Mucosa of descending colon (tissue), 3 donors: ENCODE measurements at regions not wholly inside any gene's neighbourhood (a gene's known extent, or its start where the extent isn't known, plus 50 kb on each side); places are given as distances from the start of the nearest gene placed in this dataset.
"Not testable (repeated sequence)": the region's sequence is repeated elsewhere in the genome, so short reads cannot be mapped to it uniquely, and the experiment has no call there.

Source experiments
- ATAC-seq: fragments of 200-7000 bp; cut with Tn5 transposase; one replicate; pipeline ENCODE4 v1.9.1; 2020; ENCODE audit warnings: mild to moderate bottlenecking, moderate library complexity
- DNase-seq, 3 donors: peaks; one replicate each; pipeline ENCODE4 v3.0.0-alpha.2; 2020
- H3K36me3 ChIP-seq: fragments of 200-600 bp; one replicate; pipeline ENCODE4 v1.8.0; 2021; ENCODE audit warnings: low read depth, mild to moderate bottlenecking
- H3K4me1 ChIP-seq: fragments of 200-600 bp; one replicate; pipeline ENCODE4 v1.8.0; 2021; ENCODE audit warnings: low read depth, mild to moderate bottlenecking
- H3K4me3 ChIP-seq: fragments of 200-600 bp; one replicate; pipeline ENCODE4 v1.8.0; 2021; ENCODE audit warnings: mild to moderate bottlenecking
- H3K9me3 ChIP-seq: fragments of 200-600 bp; one replicate; pipeline ENCODE4 v1.8.0; 2021; ENCODE audit warnings: mild to moderate bottlenecking
- CTCF ChIP-seq: fragments of 200-600 bp; IDR thresholded peaks from one replicate; pipeline ENCODE4 v1.8.0; 2022; ENCODE audit warnings: antibody characterized with exemption, mild to moderate bottlenecking
- intact Hi-C, 2 donors: fragments of 100-400 bp; cut with DNase I in 1 of 2; cut with micrococcal nuclease in 1 of 2; formaldehyde crosslinking; loops; one replicate each; pipeline versions ENCODE4 v1.11.0 to v1.11.1; 2022; cut with DNase I, micrococcal nuclease
- donor health status: DM: no; HTN: no; CAD: no; lungs with moderate emphysema.
- donor health status: DM: no; HTN: no; CAD: no.
- donor health status: DM: no; HTN: yes; CAD: no.

- no peaks in the 10 kb centered on the region for H3K9me3 ChIP-seq
- ATAC-seq = no peak
- H3K4me3 ChIP-seq = no peak overlapping the region
- H3K4me1 ChIP-seq = no peaks in the 10 kb centered on the region
- DNase-seq = no peak
- no peaks in the 10 kb centered on the region for H3K36me3 ChIP-seq
- TF ChIP-seq CTCF = no peak
- intact Hi-C loops = no loop called here
These were observed 462.7 kb downstream of the PLOD2 start for GRCh38 chr3:145698250-145698649.

GRCh38 chr3:145698749-145699148, 462.2 kb downstream of the PLOD2 start:
- no peak for TF ChIP-seq CTCF
- DNase-seq (no peak), ATAC-seq (no peak)
- Histone ChIP-seq H3K9me3 (no peaks in the 10 kb centered on the region), H3K4me3 (no peak overlapping the region), H3K36me3 (no peaks in the 10 kb centered on the region), H3K4me1 (no peaks in the 10 kb centered on the region)
- intact Hi-C loops = no loop called here

DNA sequence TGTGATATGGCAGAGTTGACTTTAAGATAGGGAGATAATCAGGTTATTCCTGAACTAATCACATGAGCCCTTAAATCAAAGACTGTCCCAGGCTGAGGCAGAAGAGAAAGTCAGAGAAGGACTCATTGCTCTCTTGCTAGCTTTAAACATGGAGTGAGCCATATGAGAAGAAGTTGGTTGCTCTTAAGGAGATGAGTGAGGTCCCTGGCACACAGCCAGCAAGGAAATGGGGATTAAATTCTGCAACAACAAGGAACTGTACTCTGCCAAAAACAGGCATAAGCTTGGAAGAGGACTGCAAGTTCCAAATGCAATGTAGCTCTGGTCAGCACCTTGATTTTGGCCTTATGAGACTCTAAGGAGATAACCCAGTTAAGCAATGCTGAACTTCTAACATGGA, 457.0 kb downstream of the PLOD2 start:
- TF ChIP-seq CTCF = no peak
- H3K4me3 ChIP-seq = no peak overlapping the region
- H3K4me1 ChIP-seq = no peaks in the 10 kb centered on the region
- no peak for DNase-seq
- no peak for ATAC-seq
- no peaks in the 10 kb centered on the region for H3K36me3 ChIP-seq
- intact Hi-C loops = no loop called here
- H3K9me3 ChIP-seq = no peaks in the 10 kb centered on the region

- intact Hi-C loops, H3K4me3 ChIP-seq, H3K4me1 ChIP-seq, H3K36me3 ChIP-seq, DNase-seq, H3K9me3 ChIP-seq, ATAC-seq: not testable (repeated sequence)
These were observed 451.2 kb downstream of the PLOD2 start for GRCh38 chr3:145709779-145710178.

GRCh38 chr3:145716519-145716918, 444.5 kb downstream of the PLOD2 start:
- no peaks in the 10 kb centered on the region for H3K9me3 ChIP-seq
- H3K36me3 ChIP-seq = no peaks in the 10 kb centered on the region
- ATAC-seq = no peak
- H3K4me1 ChIP-seq = no peaks in the 10 kb centered on the region
- H3K4me3 ChIP-seq = no peak overlapping the region
- no peak for TF ChIP-seq CTCF
- intact Hi-C loops = no loop called here
- no peak for DNase-seq

DNA sequence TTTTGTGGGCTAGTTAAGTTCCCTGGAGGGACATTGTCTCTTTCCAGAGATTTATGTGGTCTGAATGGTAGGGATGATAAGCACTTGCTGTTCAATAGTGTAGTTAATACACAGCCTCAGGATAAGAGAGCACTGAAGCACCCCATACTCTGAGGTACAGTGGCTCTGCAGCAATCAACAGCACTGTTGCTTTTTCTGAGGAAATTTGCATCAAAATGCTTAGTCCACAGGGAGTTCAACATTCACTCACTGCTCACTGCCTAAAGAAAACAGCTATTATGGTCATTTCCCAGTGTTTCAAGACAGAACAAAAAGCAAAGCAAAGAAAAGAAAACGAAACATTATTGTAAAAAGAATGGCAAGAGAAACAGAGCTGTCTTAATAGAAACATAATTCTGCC, 441.9 kb downstream of the PLOD2 start:
- ATAC-seq = no peak

More for the DNA sequence above, 441.9 kb downstream of the PLOD2 start:
- Histone ChIP-seq H3K4me1 (no peaks in the 10 kb centered on the region), H3K9me3 (no peaks in the 10 kb centered on the region), H3K4me3 (no peak overlapping the region), H3K36me3 (no peaks in the 10 kb centered on the region)
- TF ChIP-seq CTCF = no peak
- DNase-seq = no peak
- intact Hi-C loops = no loop called here
